ENCODE measurements at regions not wholly inside any gene's neighbourhood (a gene's known extent, or its start where the extent isn't known, plus 50 kb on each side); places are given as distances from the start of the nearest gene placed in this dataset.

DNA sequence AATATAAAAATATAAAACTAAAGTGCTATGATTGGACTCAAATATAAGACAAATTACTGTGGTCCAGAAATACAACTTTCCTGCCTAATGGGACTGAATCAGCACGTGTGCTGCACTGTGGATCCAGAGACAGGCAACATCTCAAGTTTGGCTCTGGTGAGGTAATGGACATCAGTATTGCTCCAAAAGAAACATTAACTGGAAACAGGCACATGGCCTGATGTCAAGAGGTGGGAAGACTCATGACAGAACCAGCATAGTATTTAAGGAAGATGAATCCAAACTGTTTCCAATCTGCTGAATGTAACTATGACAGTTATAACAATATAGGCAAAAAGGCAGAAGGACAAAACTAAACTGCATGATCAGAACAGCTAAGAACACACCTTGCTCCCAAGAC lies 354.6 kb downstream of the FSIP2 start:
- DNase-seq, result no peak

DNA sequence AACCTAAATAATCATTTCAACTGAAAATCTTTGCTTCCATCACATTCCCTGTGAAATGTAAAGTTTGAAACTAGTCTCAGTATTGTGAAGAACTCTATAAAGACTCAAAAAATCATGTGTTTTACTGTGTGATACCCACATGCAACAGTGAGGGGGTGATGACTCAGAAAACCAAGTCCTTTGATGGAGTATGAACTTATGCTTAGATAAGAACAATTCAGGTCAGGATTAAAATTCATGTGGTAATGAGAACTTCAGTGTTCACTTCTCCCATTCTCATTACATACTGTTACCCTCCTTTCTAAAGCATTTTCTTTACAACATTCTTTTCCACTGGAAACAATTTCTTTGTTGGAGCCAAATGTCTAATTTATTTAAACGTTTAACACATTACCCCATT lies 360.2 kb downstream of the FSIP2 start:
- no peak for DNase-seq

DNA sequence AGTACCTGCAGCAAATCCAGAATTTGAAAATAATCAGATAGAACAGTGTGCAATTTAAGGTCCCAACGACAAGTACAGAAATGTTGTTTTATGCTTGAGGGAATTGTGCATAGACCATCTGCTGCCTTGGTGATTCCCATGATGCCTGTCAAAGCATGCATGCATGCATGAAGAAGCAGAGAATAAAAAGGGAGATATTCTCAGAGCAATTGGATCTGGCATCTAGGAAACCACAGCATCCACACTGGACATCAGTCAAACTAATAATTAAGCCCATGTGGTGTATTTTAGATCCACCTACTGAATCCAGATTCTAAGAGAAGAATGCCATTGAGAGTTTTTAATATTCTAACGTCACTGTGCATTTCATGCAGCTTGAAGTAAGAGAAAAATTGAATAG lies 361.2 kb downstream of the FSIP2 start:
- no peak for DNase-seq

DNA sequence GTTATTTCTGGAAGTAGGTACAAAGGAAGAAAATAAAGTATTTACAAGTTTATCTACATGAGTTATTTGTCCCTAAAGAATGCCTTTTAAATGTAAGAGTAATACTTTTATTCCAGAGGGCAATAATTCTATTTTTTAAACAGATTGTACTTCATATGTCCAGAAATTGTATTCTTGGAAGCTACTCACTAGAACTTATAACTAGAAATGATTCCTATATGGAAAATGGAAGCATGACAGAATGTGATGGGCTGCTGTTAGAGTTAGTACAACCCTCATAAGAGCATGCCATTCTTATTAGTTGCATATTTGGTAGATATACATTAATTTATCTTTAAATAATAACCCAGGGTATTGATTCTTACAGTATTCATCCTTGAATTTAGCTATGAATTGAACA lies 362.0 kb downstream of the FSIP2 start:
- no peak for DNase-seq

DNA sequence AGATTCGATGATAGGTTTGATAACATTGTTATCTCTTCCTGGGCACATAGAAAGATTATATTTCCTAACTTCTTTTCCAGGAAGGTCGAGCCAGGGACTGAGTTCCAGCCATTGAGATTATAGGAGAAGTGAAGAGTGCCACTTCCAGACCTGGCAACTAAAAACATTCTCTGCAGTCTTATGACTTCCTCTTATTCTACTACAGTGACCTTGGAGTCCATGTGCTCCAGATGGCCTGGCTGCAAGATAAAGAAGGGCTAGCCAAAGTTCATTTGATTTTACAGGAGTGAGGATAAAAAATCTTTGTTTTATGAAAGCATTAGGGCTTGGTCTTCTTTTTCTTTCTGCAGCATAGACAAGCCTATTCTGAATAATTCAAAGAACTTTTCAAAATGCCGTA lies 363.0 kb downstream of the FSIP2 start:
- DNase-seq, result no peak

DNA sequence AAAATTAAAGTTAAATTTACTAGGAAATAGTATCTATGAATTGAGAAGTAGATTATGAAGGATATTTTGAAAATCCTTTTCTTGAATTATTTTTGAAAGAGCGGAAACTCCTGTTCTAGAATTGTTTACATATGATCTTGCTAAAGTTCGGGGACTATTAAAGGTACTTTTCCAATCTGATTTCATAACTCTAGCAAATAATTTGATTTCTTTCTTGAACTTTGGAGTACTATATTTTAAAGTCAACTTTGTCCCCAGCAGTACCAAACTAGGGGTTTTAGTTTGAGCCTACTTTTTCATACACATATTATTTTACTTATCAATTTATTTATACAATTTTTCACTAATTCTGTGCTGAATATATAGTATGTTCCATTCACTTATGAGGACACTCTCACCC lies 364.7 kb downstream of the FSIP2 start:
- DNase-seq, result no peak

DNA sequence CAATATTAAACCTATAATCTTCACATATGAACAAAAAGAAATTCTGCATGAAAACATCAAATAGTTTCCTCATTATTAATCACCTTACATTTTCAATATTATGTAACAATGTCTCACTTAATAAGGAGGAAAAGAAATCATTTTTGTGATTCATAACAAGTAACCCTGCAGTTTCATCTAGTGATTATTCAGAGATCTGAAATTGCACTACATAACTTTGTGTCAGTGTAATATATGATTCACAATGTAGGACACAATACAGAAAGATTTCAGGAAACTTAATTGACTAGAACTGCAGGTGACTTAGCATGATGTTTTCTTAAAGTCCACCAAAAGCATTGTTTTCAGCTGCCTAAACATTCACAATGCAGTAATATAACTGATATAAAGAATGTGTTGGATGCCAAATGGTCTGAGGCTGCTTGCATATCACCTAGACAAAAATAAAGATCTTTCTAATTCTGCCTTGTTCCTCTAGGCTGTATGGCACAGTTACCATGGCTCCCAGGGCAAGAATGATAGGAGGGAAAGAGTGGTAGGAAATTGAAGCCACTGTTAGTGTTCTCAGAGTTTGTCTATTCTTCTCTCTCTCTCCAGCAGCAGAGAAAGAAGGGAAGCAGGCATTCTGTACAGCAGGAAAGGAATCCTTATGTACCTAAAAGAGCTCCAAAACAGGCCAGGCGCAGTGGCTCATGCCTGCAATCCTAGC lies 366.6 kb downstream of the FSIP2 start:
- DNase-seq, result no peak

DNA sequence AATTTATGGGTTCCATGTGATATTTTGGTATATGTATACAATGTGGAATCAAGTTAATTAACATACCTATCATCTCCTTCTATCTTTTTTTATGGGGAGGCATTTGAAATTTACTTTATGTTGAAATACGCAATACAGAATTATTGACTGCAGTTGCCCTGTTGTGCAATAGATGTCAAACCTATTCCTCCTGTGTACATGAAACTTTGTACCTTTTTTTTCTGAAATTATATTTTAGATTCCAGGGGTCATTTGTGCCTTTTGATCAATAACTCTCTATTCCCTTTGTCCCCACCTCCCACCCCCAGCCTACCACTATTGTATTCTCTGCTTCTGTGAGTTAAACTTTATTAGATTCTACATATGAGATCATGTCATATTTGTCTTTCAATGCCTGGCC lies 369.9 kb downstream of the FSIP2 start:
- no peak for DNase-seq

DNA sequence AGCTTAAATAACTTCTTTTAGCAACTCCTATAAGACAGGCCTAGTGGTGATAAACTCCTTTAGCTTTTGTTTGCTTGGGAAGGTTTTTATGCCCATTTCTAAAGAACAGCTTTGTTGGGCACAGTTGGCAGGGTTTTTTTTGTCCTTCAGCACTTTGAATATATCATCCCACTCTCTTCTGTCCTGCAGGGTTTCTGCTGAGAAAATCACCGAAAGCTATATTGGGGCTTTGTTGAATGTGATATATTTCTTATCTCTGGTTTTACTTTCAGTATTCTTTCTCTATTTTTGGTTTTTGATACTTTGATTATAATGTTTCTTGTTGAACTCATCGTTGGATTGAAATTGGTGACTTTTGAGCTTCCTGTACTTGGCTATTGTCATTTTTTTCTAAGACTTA lies 372.8 kb upstream of the ZC3H15 start:
- no peak for DNase-seq

DNA sequence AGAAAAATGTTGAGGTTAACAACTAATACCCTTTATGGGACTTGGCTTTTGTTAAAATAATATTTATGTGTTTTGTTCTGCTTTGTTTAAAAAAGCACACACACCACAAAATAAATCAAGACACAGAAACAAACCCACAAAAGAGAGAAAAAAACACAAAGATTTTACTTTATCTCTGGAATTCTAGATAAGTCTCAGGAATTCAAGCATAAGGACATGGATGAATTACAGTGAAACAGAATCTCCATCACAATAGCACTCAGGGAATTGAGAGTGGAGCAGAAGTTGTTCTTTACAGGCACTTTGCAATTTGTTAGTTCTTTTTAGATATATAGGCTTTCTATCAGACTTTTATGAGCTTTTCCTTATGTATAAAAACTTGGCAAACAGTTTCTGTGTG lies 360.9 kb upstream of the ZC3H15 start:
- DNase-seq, result no peak

DNA sequence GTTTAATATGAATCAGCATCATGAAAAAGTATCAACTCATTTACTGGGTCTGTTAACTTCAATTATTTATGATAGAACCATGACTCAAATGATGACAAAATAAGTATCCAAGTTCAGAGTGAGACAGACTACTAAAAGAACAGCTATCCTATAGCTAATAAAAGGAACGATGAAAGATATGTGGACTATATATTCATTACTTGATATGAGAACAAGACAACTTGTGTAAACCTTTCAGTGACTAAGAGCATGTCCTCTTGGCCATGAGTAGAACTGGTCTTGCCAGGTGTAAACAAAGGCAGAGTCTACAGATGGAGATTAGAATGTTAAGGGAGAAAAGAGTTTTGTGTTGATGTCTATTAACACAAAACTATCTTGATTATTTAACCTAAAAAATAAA lies 360.4 kb upstream of the ZC3H15 start:
- DNase-seq, result no peak

DNA sequence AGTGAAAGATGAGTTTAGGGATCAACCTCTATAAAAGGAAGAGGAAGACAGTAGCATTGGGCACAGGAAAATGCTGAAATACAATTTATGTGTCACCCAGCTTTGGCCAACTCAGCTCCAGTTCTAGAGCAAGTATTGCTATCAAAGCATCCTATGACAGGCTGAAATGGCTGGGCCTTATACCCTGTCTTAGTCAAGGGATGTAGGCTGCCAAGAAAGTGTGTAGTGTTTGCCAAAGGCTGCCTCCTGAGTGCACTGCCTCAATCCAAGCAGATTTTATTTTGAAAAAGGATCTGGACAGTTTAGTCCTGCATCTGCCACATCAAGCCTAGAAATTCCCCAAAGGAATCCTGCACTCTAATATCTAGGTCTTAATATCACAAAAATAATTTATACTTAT lies 359.9 kb upstream of the ZC3H15 start:
- DNase-seq, result no peak

DNA sequence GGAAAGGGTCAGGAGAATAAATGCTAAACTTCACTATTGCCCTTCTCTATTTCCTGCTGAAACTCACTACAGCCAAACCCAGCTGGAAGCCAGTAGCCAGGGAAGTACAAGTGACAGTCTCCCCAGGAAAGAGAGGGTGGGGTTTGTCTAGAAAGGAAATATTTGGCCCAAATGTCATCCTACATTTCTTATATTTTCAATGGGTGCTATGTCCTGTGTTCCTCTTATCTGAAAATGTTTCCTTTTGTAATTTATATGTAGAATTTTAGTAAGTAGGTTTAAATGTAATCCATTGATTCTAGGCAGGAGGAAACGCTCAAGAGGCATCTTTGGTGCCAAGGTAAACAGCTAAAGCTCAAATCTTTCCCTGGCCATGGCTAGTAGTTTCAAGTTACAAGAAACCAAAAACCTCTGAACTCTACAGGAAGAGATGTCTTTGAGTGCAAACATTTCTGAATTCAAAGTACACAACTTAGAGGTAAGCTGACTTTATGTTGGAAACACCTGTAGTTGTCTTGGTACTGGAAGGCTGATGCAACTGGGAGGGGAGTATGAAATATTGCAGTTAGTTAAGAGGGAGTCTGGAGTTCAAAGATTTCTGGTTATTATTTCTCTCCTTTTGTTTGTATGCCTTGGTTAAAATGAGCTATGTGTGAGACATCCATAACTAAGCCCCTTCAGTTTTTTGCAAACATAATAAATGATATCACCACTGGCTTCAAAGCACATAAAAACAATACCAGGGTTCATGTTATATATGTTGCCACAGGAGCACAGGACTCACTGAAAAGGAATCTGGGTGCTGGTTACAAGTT lies 356.1 kb upstream of the ZC3H15 start:
- DNase-seq, result no peak

DNA sequence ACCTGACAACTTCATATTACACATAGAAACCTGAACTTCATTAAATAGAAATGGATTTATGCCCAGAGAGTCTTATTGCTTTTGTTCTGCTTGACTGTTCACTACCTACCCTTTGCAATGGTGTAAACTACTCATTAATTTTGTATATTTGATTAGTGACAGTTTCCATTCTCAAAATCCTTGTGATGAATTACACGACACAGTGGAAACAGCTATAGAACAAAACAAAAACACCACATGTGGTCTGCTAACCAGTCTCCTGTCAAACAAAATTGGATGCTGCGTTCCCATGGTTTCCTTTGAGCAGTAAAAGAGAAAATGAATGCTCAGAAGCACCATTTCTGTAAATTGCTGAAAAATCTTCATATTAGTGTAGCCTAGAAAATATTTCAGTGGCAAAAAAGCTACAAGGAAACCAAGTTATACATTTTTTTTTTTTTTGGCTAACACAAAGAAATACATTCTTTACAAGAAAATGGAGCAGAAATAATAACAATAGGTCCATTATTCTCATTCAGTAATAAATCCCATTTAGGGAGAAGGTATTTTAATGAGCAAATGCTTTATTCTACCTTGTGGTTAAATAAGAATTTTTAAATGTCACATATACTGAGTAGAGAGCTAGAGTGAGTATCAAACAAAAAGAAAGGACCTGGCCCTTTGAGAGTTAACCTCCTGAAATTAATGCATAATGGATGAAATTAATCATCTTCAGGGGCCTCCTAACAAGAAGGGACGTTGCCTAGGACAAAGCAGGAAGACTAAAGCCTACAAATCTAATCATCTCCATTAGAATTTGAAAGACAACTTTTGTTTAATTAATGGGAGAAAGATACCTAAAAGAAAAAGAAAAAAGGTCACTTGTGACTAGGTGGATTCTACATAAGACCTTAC lies 355.1 kb upstream of the ZC3H15 start:
- DNase-seq, result no peak

DNA sequence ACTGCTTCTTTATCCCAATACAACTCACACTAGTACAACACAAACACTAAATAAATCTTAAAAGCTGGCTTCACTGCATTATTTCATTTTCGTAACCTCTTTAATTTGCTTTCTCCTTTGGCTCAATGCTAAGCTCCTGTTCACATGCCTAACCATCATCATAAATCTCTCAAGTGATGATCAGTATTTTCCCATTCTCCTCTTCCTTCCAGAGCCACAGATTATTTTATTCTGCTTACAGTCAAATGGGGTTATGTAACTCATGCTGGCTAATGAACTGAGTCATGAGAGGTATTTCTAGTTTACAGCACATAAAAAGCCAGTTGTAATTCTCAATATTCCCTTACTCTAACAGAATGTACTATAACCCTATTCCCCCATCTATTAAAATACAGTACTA lies 350.4 kb upstream of the ZC3H15 start:
- peak; percentile 26 for DNase-seq

DNA sequence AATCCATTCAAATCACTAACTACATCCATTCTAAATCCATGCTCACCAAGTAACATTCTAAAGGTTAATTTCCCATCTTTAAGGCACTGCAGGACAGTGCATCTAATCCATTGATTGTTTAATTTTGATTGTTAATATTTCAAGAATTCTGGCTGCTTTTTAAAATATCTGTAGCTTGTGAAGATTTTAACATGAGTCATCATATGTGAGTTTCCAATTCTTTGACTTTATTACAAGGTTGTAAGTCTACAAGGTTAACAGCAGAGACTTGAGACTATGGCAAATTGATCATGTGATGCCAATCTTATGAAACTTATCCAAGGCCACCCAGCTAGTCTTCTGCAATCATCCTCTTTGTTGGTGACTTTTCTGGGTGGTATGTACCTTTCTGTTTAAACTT lies 349.2 kb upstream of the ZC3H15 start:
- no peak for DNase-seq

DNA sequence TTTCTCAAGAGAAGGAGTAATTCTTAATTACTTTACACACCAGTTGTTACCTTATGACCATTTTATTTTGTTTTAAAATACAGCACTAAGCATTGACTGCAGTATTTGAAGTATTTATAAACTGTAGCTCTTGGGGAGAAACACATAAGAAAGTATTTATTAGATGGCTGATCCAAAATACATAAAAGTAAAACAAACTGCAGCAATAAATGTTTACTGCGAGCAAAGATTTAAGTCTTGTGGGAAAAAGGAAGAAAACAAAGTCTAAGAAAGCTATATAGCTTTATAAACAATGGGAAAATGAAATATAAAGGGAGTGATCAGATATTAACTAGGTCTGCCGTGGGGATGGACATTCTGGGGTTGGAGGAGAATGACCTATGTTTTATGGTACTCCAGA lies 347.2 kb upstream of the ZC3H15 start:
- no peak for DNase-seq

DNA sequence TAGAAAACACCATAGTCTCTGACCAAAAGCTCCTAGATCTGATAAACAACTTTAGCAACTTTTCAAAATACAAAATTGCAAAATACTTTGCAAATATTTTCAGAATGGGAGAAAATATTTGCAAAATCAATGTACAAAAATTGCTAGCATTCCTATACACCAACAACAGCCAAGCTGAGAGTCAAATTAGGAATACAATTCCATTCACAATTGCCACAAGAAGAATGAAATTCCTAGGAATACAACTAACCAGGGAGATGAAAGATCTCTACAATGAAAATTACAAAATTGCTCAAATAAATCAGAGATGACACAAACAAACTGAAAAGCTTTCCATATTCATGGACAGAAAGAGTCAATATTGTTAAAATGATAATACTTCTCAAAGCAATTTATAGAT lies 327.0 kb upstream of the ZC3H15 start:
- DNase-seq, result no peak

DNA sequence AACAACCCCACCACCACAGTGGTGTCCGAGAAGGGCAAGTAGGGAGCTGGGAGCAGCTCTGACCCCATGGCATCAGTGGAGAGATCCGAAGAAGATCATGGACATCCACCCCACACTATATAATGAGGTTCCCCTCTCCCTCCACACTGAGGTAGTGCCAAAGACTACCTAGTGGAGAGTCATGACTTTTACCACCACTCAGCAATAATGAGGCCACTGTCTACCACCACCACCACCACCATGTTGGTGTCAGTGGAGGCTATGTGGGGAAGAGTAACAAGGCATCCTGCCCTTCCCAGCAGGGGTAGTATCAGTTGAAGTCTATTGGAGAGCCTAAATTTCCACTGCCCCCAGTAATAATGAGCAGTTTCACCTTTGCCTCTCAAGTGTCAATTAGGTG lies 321.7 kb upstream of the ZC3H15 start:
- no peak for DNase-seq

DNA sequence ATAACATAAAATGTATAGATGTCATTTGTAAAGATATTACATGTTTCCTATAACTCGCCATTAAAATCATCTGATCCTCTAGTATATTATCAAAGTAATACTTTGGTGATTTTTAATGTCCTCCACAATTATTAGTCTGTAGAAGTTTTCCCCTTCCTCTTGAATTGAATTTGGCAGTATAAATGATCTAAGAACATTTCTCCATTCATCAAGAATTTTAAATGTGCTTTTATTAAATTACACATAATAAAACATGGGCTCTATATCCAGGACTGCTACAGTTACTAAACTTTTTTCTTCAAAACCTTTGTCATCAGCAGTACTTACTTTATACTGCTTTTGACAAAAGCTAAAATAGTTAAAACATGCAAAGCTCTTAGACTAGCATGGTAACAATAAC lies 315.4 kb upstream of the ZC3H15 start:
- no peak for DNase-seq

DNA sequence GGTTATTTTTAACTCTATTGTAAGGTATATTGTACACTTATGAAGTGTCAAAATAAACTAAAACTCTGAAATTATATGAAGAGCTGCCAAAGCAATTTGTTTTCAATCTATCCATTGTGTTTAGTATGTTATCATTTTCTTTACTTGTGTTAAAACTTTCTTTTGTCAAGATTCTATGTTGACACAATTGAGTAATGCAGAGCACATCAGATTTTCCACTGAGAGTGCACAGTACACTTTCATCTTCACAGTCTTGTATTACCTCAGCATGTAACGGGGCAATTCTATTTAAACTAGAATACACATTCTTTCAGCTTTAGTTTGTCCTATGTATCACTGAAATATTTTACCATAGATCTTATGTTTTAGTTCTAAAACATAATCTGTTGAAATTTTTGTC lies 304.4 kb upstream of the ZC3H15 start:
- no peak for DNase-seq

DNA sequence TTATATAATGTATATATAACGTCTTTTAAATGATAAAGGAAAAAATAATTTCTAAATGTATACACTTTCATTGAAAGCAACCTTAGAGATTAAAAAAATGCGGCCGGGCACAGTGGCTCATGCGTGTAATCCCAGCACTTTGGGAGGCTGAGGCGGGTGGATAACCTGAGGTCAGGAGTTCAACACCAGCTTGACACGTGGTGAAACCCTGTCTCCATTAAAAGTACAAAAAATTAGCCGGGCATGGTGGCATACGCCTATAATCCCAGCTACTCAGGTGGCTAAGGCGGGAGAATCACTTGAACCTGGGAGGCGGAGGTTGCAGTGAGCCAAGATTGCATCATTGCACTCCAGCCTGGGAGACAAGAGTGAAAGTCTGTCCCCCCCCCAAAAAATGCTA lies 303.7 kb upstream of the ZC3H15 start:
- DNase-seq, result peak; percentile 76

DNA sequence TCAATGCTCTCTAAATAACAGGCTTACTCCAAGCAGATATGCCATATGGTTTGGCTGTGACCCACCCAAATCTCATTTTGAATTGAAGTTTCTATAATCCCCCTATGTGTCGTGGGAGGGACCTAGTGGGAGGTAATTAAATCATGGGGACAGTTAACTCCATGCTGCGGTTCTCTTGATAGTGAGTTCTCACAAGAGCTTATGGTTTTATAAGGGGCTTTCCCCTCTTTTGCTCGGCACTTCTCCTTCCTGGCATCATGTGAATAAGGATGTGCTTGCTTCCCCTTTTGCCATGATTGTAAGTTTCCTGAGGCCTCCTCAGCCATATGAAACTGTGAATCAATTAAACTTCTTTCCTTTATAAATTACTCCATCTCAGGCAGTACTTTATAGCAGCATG lies 302.7 kb upstream of the ZC3H15 start:
- DNase-seq, result peak; percentile 96

DNA sequence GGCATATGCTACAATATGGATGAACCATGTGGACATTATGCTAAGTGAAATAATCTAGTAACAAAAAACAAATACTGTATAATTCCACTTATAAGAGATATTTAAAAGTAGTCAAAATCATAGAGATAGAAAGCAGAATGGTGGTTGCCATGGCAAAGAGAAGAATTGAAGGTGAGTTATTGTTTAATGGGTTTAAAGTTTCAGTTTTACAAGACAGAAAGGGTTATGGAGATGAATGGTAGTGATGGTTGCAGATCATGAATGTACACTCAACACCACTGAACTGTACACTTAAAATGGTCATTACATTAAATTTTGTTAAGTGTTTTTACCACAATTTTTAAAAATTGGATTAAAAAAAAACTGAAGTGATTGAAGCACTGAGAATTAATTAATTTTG lies 298.2 kb upstream of the ZC3H15 start:
- DNase-seq, result no peak
